Spleen (tissue), 11 donors: ENCODE measurements at regions not wholly inside any gene's neighbourhood (a gene's known extent, or its start where the extent isn't known, plus 50 kb on each side); places are given as distances from the start of the nearest gene placed in this dataset.

ENCODE experiments used
- DNase-seq: peaks from one replicate; pipeline ENCODE4 v3.0.0-alpha.2; 2020
- H3K27ac ChIP-seq, 8 donors: fragments of 200-600 bp; sonication (generic) in 7 of 8; 1 replicate in 4 of 8; 2 replicates in 4 of 8; pipeline versions ENCODE4 v1.5.0 to v1.8.0; 2016 to 2021; ENCODE audit warnings: inconsistent platforms in 4 of 8, mild to moderate bottlenecking in 4 of 8, moderate library complexity in 1 of 8
- H3K27me3 ChIP-seq, 7 donors: fragments of 200-600 bp; sonication (generic) in 6 of 7; replicated peaks in 1 of 7; 1 replicate in 4 of 7; 2 replicates in 3 of 7; pipeline versions ENCODE4 v1.5.0 to v1.8.0; 2016 to 2021; ENCODE audit warnings: inconsistent platforms in 3 of 7, mild to moderate bottlenecking in 1 of 7
- H3K36me3 ChIP-seq, 6 donors: fragments of 200-600 bp; sonication (generic) in 5 of 6; 1 replicate in 4 of 6; 2 replicates in 2 of 6; pipeline versions ENCODE4 v1.5.0 to v1.8.0; 2016 to 2021; ENCODE audit warnings: inconsistent platforms in 2 of 6
- H3K4me1 ChIP-seq, 6 donors: fragments of 200-600 bp; sonication (generic) in 5 of 6; 1 replicate in 3 of 6; 2 replicates in 3 of 6; pipeline versions ENCODE4 v1.5.0 to v1.8.0; 2016 to 2021; ENCODE audit warnings: inconsistent platforms in 3 of 6
- H3K4me3 ChIP-seq, 8 donors: fragments of 200-600 bp; sonication (generic) in 7 of 8; 1 replicate in 4 of 8; 2 replicates in 4 of 8; pipeline versions ENCODE4 v1.5.0 to v1.8.0; 2016 to 2021; ENCODE audit warnings: inconsistent platforms in 4 of 8, mild to moderate bottlenecking in 4 of 8, moderate library complexity in 2 of 8
- H3K9me3 ChIP-seq, 8 donors: fragments of 200-600 bp; sonication (generic) in 7 of 8; 1 replicate in 4 of 8; 2 replicates in 4 of 8; pipeline versions ENCODE4 v1.5.0 to v1.8.0; 2016 to 2021; ENCODE audit warnings: inconsistent platforms in 4 of 8
- POLR2A ChIP-seq, 3 donors: fragments of 450-650 bp; IDR thresholded peaks; one replicate each; pipeline ENCODE4 v1.5.1; 2017; ENCODE audit warnings: antibody characterized with exemption in 3 of 3, mild to moderate bottlenecking in 1 of 3
- POLR2AphosphoS5 ChIP-seq, 3 donors: sonication (generic); formaldehyde crosslinking; IDR thresholded peaks; one replicate each; pipeline ENCODE4 v1.5.1; 2017; ENCODE audit warnings: antibody characterized with exemption in 3 of 3
- WGBS, 5 donors: extraction: QIAGEN DNeasy Blood & Tissue Kit in 3 of 5; methylation state at CpG; one replicate each; pipeline versions ENCODE4 v1.1.5 to v1.1.7; 2013 to 2018; 5-methylcytosine and 5-hydroxymethylcytosine counted together
- intact Hi-C: fragments of 100-400 bp; cut with DNase I; formaldehyde crosslinking; loops from one replicate; pipeline ENCODE4 v1.15.0; 2023; ENCODE audit warnings: low total_unique reads
- TF ChIP-seq, protein P1 (sequence below), 11 experiments: fragments of 200-600 bp in 7 of 11; fragments of 450-650 bp in 4 of 11; sonication (generic) in 4 of 11; IDR thresholded peaks in 8 of 11; conservative IDR thresholded peaks in 3 of 11; 1 replicate in 7 of 11; 2 replicates in 4 of 11; pipeline versions ENCODE4 v1.4.0 to v1.8.0; 2016 to 2021; ENCODE audit warnings: antibody characterized with exemption in 11 of 11, inconsistent platforms in 4 of 11, mild to moderate bottlenecking in 1 of 11
- donor health status: healthy with polysubstance abuse.
- donor health status: DM: no; HTN: no; CAD: no; lungs with moderate emphysema.
- donor health status: DM: no; HTN: no; CAD: no.
- donor health status: Bipolar disorder and iron deficiency.
- donor health status: healthy.
- donor health status: DM: no; HTN: no; CAD: no.
- donor health status: DM: yes; HTN: yes; CAD: no.

DNA sequence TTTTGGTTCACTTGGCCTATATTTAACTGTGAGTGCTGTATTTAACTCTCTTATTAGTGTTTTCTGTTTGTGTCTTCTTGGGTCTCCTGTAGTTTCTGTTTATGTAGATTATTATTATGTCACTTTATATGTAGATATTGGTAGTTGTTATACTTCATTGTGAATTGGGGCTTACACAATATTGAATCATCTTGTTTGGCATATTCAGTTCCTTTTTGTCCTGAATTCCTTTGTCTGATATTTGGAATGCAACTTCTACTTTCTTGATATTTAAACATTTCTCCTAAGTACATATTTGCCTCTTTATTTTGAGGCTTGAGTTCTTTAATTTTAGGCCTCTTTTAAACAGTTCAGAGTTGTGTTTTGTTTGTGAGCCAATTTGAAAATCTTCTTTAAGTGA lies 544.8 kb upstream of the ADGRL3 start:
- TF ChIP-seq POLR2AphosphoS5 (IDR thresholded peaks at IDR 0.05) (no peak), POLR2A (IDR thresholded peaks at IDR 0.05) (no peak)
- TF ChIP-seq, protein P1, sequence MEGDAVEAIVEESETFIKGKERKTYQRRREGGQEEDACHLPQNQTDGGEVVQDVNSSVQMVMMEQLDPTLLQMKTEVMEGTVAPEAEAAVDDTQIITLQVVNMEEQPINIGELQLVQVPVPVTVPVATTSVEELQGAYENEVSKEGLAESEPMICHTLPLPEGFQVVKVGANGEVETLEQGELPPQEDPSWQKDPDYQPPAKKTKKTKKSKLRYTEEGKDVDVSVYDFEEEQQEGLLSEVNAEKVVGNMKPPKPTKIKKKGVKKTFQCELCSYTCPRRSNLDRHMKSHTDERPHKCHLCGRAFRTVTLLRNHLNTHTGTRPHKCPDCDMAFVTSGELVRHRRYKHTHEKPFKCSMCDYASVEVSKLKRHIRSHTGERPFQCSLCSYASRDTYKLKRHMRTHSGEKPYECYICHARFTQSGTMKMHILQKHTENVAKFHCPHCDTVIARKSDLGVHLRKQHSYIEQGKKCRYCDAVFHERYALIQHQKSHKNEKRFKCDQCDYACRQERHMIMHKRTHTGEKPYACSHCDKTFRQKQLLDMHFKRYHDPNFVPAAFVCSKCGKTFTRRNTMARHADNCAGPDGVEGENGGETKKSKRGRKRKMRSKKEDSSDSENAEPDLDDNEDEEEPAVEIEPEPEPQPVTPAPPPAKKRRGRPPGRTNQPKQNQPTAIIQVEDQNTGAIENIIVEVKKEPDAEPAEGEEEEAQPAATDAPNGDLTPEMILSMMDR (IDR thresholded peaks at IDR 0.05 in 8 of 11, conservative IDR thresholded peaks at IDR 0.05 in 3 of 11): no peak
- H3K9me3 ChIP-seq: peaks cover 0 to 7% (median under 1%) of the 10 kb centered on the region in 8 donors

DNA sequence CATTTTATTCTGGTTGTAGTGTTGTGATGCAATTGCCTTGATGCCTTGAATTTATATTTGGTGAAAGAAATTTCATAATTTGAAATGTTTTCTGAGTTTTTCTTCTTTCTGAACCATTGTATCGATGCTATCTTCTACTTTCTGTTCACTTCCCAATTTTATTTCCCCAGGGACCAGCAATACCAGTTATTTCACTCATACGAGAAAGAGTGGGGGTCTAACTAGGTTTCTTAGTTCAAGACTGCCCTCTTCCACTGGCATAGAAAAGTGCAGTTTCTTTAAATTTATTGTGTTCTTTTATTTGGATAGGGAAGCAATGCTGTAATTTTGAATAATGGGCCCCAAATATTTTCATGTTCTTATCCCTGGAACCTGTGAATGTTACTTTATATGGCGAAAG lies 544.0 kb upstream of the ADGRL3 start:
- H3K4me3 ChIP-seq: no peak overlapping the region
- H3K36me3 ChIP-seq: no peaks in the 10 kb centered on the region
- H3K27me3 ChIP-seq: no peaks in the 10 kb centered on the region
- H3K9me3 ChIP-seq: peaks cover 0 to 7% (median 2%) of the 10 kb centered on the region in 8 donors
- DNase-seq: no peak
- WGBS, 5 donors: 62 to 79% (median 70%) methylated on average over 3 of the region's 3 CpGs
- intact Hi-C loops: no loop called here
- no peaks in the 10 kb centered on the region for H3K4me1 ChIP-seq
- no peak overlapping the region for H3K27ac ChIP-seq
- no peak for TF ChIP-seq POLR2AphosphoS5 (IDR thresholded peaks at IDR 0.05)
- TF ChIP-seq POLR2A (IDR thresholded peaks at IDR 0.05): no peak
- TF ChIP-seq, protein P1 (IDR thresholded peaks at IDR 0.05 in 8 of 11, conservative IDR thresholded peaks at IDR 0.05 in 3 of 11): no peak

More for the DNA sequence above, 544.8 kb upstream of the ADGRL3 start:
- Histone ChIP-seq H3K4me3 (no peak overlapping the region), H3K27me3 (no peaks in the 10 kb centered on the region), H3K36me3 (no peaks in the 10 kb centered on the region), H3K4me1 (no peaks in the 10 kb centered on the region), H3K27ac (no peak overlapping the region)
- DNase-seq: no peak
- intact Hi-C loops: no loop called here

- Histone ChIP-seq H3K4me1 (no peaks in the 10 kb centered on the region), H3K27ac (no peak overlapping the region), H3K36me3 (no peaks in the 10 kb centered on the region), H3K27me3 (no peaks in the 10 kb centered on the region), H3K4me3 (no peak overlapping the region), H3K9me3 (peaks cover 0 to 10% (median 4%) of the 10 kb centered on the region in 8 donors)
- TF ChIP-seq, protein P1 (IDR thresholded peaks at IDR 0.05 in 8 of 11, conservative IDR thresholded peaks at IDR 0.05 in 3 of 11): no peak
- TF ChIP-seq POLR2AphosphoS5 (IDR thresholded peaks at IDR 0.05) (no peak), POLR2A (IDR thresholded peaks at IDR 0.05) (no peak)
- intact Hi-C loops: no loop called here
- DNase-seq: no peak
- WGBS, 5 donors: 57 to 78% (median 74%) methylated on average over 3 of the region's 3 CpGs
Measured at GRCh38 chr4:60657041-60657440, 543.1 kb upstream of the ADGRL3 start.

DNA sequence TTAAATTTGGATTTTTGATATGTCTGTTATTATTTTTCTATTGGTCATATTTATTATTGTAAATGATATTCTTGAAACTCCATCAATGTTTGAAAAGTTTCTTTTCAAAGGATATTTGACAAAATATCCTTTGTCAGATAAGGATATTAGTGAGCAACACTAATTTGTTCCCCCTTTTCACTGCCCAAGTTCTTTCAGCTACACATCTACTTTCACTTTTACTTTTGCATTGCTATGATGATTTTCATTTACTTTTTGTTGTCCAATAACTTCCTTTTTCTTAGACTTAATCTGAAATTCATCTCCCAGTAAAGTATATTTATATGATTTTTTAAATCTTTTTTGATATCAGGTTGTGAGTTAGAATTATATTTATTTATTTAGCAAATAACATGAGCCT lies 542.3 kb upstream of the ADGRL3 start:
- TF ChIP-seq POLR2A (IDR thresholded peaks at IDR 0.05) (no peak), POLR2AphosphoS5 (IDR thresholded peaks at IDR 0.05) (no peak)
- TF ChIP-seq, protein P1 (IDR thresholded peaks at IDR 0.05 in 8 of 11, conservative IDR thresholded peaks at IDR 0.05 in 3 of 11): no peak
- H3K4me1 ChIP-seq: no peaks in the 10 kb centered on the region
- no peak for DNase-seq
- no peaks in the 10 kb centered on the region for H3K27me3 ChIP-seq
- H3K27ac ChIP-seq: no peak overlapping the region
- peaks cover 0 to 10% (median 4%) of the 10 kb centered on the region in 8 donors for H3K9me3 ChIP-seq
- H3K36me3 ChIP-seq: no peaks in the 10 kb centered on the region
- intact Hi-C loops: no loop called here
- no peak overlapping the region for H3K4me3 ChIP-seq
